Activated T-helper 1 cell treated with anti-CD3 and anti-CD28 coated beads, Interleukin-12 subunit alpha, Interleukin-12 subunit beta, Interleukin-2, Interleukin-4 antibody, amounts not matched to agents 30 ng/mL and 10 ng/mL and 1 ng/mL, durations not matched to agents 14 hours and 24 hours and 36 hours (primary cell): ENCODE measurements at regions not wholly inside any gene's neighbourhood (a gene's known extent, or its start where the extent isn't known, plus 50 kb on each side); places are given as distances from the start of the nearest gene placed in this dataset.
A peak's percentile ranks its signal among the peaks of the same experiment; 100 is the strongest.

Source experiments
- DNase-seq: peaks from one replicate; pipeline ENCODE4 v3.0.0; 2021; ENCODE audit warnings: low spot score
- H3K27ac Mint-ChIP-seq: one replicate; pipeline ENCODE4 v1.8.0; 2021; ENCODE audit warnings: mild to moderate bottlenecking, mixed read lengths
- H3K27me3 Mint-ChIP-seq: one replicate; pipeline ENCODE4 v1.8.0; 2022; ENCODE audit warnings: mild to moderate bottlenecking, moderate library complexity, mixed read lengths; ENCODE audit not compliant: insufficient read depth
- H3K36me3 Mint-ChIP-seq: one replicate; pipeline ENCODE4 v1.8.0; 2021; ENCODE audit warnings: low read depth, mixed read lengths
- H3K4me1 Mint-ChIP-seq: one replicate; pipeline ENCODE4 v1.8.0; 2021; ENCODE audit warnings: low read depth, mixed read lengths
- H3K4me3 Mint-ChIP-seq: one replicate; pipeline ENCODE4 v1.8.0; 2021; ENCODE audit warnings: mild to moderate bottlenecking, moderate library complexity, mixed read lengths
- H3K9me3 Mint-ChIP-seq: one replicate; pipeline ENCODE4 v1.8.0; 2021; ENCODE audit warnings: mixed read lengths
- intact Hi-C: fragments of 100-400 bp; cut with micrococcal nuclease; formaldehyde crosslinking; loops from one replicate; pipeline ENCODE4 v1.15.1; 2024

- Mint-ChIP-seq H3K36me3 (no peaks in the 10 kb centered on the region), H3K4me3 (no peak overlapping the region), H3K9me3 (no peaks in the 10 kb centered on the region), H3K27ac (no peak overlapping the region), H3K4me1 (no peaks in the 10 kb centered on the region), H3K27me3 (peaks cover 4% of the 10 kb centered on the region)
- DNase-seq, result no peak
- intact Hi-C loops, result no loop called here
These were observed 111.3 kb upstream of the IRX3 start for GRCh38 chr16:54397838-54398237.

DNA sequence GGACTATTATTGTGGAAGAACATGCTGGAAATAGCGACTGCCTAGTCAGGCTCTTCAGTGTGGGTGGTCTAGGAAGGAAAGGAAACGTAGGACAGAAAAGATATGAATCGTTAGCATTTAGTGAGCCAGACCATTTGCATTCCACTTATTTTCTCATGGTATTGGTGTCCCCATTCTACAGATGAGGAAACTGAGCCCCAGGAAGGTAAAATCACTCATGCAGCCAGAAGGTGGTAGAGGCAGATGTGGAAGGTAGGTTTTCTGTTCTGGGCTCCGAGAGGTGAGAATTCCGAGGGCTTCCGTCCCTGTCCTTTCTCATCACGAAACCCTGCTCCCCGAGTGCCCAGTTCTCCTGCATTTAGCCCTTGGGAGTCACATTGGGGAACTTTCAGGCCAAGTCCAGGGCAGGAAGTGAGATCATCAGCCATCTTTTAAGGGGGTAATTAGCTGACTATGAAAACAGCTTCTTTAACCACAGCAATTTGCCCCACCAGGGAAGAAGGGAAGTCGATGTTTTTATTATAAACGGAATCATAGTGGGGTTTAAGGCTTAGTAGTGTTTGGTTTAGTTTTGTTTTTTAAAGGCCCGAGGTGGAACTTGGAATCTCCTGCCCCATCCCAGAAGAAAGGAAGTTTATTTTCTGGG is 110.7 kb upstream of the IRX3 start:
- H3K27me3 Mint-ChIP-seq, result peaks cover 4% of the 10 kb centered on the region
- no peak for DNase-seq
- no peaks in the 10 kb centered on the region for H3K36me3 Mint-ChIP-seq
- H3K27ac Mint-ChIP-seq, result no peak overlapping the region
- H3K4me3 Mint-ChIP-seq, result no peak overlapping the region
- intact Hi-C loops, result no loop called here
- H3K9me3 Mint-ChIP-seq, result no peaks in the 10 kb centered on the region
- H3K4me1 Mint-ChIP-seq, result no peaks in the 10 kb centered on the region

GRCh38 chr16:54389836-54390494 is 103.4 kb upstream of the IRX3 start:
- H3K36me3 Mint-ChIP-seq, result no peaks in the 10 kb centered on the region
- H3K9me3 Mint-ChIP-seq, result no peaks in the 10 kb centered on the region
- H3K4me1 Mint-ChIP-seq, result no peaks in the 10 kb centered on the region
- peaks cover 4% of the 10 kb centered on the region for H3K27me3 Mint-ChIP-seq
- H3K4me3 Mint-ChIP-seq, result no peak overlapping the region
- DNase-seq, result no peak
- intact Hi-C loops, result no loop called here
- no peak overlapping the region for H3K27ac Mint-ChIP-seq

DNA sequence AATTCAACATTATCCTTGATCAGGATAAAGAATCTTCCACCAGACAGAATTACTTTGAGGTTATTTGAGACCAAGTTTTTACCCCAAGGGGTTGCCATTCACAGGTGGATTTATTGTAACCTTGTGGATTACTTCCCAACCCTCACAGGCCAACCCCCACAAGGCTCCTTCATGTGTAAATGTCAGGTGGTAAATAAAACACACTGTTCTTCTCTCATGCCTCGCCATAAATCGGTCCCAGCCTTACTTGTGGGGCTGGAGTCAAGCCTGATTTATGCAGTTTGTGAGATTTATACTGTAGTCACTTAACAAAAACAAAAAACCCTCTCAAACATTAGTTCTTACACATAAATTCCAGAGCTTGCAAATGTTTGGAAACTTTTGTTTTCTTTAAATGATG is 98.6 kb upstream of the IRX3 start:
- Mint-ChIP-seq H3K36me3 (no peaks in the 10 kb centered on the region), H3K27me3 (no peaks in the 10 kb centered on the region), H3K4me3 (no peak overlapping the region), H3K4me1 (no peaks in the 10 kb centered on the region), H3K27ac (no peak overlapping the region), H3K9me3 (peaks cover 9% of the 10 kb centered on the region)
- no peak for DNase-seq
- intact Hi-C loops, result no loop called here

GRCh38 chr16:54381601-54382313 is 95.2 kb upstream of the IRX3 start:
- Mint-ChIP-seq H3K9me3 (peaks cover 34% of the 10 kb centered on the region), H3K4me1 (no peaks in the 10 kb centered on the region), H3K27me3 (no peaks in the 10 kb centered on the region), H3K27ac (no peak overlapping the region), H3K36me3 (no peaks in the 10 kb centered on the region), H3K4me3 (no peak overlapping the region)
- DNase-seq, result no peak
- intact Hi-C loops, result no loop called here

- Mint-ChIP-seq H3K9me3 (peaks cover 26% of the 10 kb centered on the region), H3K4me1 (no peaks in the 10 kb centered on the region), H3K27me3 (peaks cover 20% of the 10 kb centered on the region), H3K27ac (no peak overlapping the region), H3K4me3 (no peak overlapping the region), H3K36me3 (no peaks in the 10 kb centered on the region)
- intact Hi-C loops, result no loop called here
- DNase-seq, result no peak
These were observed 88.5 kb upstream of the IRX3 start for GRCh38 chr16:54375071-54375470.

DNA sequence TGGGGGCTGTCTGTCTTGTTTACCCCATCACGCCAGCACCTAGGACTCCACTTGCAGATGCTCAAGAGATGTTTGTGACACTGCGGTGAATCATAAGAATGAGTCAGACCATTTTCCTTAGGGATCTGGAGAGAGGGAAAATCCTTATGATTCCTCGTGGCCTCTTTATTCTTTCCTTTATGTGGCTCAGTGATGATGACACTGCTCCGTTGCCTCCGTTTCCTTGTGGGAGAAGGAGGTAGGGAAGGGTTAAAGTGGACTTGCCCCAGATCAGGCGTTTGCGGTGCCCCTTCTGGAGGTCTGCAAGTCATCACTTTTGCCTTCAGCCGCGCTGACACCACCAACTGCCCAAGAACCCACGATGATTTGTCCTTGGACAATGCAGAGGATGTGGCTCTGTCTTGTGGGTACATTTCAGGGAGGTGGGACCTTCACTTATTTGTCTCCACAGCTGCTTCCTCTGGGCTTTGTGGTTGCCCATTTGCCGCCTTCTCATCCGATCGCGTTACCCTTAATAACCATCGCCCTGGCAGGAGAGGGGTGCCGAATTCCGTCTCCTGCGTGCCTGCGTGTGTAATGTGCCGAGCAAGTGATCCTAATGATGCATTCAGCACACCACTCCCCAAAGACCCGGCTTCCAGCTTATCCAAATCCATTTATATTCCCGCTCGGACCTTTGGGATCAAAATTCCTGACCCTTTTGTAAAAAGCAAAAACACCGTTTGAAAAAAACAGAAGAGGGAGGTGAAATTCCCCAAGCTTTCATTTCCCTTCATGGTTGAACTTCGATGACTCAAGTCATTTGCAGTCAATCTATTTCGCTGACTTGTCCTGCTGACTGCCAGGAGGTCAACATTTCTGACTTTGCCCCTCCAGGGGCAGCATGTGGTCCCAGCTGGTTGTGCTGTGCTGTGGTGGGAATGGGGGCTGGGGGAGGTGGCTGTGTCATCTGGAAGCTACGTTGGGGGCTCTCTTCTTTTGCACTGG is 87.2 kb upstream of the IRX3 start:
- intact Hi-C loops, result loop anchor here (5.0 kb wide), 1 partner anchor 87 kb away; the partner anchor contains the start of gene IRX3
- Mint-ChIP-seq H3K4me1 (no peaks in the 10 kb centered on the region), H3K36me3 (no peaks in the 10 kb centered on the region), H3K9me3 (peaks cover 17% of the 10 kb centered on the region), H3K4me3 (peak overlapping the region; percentile 19), H3K27ac (no peak overlapping the region), H3K27me3 (peaks cover 26% of the 10 kb centered on the region)
- DNase-seq, result no peak

- Mint-ChIP-seq H3K27ac (no peak overlapping the region), H3K9me3 (no peaks in the 10 kb centered on the region), H3K4me3 (no peak overlapping the region), H3K36me3 (no peaks in the 10 kb centered on the region), H3K4me1 (no peaks in the 10 kb centered on the region), H3K27me3 (peaks cover 22% of the 10 kb centered on the region)
- intact Hi-C loops, result loop anchor here (5.0 kb wide), 1 partner anchor 83 kb away; the partner anchor contains the start of gene IRX3
- DNase-seq, result no peak
These were observed 83.9 kb upstream of the IRX3 start for GRCh38 chr16:54370278-54371040.

DNA sequence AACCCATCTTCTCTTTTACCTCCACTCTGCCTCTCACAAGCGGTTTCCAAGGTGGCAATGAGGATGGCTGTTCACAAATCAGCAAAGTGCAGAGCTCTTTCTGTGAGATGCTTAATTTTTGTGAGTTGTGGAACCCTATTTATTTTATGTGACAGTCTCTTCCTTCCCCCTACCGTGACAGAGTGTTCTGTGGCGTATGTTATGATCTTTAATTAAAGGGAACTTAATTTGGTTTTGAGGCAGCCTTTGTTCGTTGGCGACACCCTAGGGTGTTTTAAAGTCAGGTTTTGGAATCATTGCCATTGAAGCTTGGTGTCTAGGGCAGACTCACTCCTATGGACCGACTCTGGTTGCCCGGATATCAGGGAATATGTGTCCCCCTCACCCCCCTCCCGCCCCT is 83.3 kb upstream of the IRX3 start:
- no peak overlapping the region for H3K4me3 Mint-ChIP-seq
- intact Hi-C loops, result loop anchor here (5.0 kb wide), 1 partner anchor 83 kb away; the partner anchor contains the start of gene IRX3
- H3K27ac Mint-ChIP-seq, result no peak overlapping the region
- H3K9me3 Mint-ChIP-seq, result no peaks in the 10 kb centered on the region
- peaks cover 20% of the 10 kb centered on the region for H3K27me3 Mint-ChIP-seq
- no peak for DNase-seq
- no peaks in the 10 kb centered on the region for H3K4me1 Mint-ChIP-seq
- no peaks in the 10 kb centered on the region for H3K36me3 Mint-ChIP-seq

DNA sequence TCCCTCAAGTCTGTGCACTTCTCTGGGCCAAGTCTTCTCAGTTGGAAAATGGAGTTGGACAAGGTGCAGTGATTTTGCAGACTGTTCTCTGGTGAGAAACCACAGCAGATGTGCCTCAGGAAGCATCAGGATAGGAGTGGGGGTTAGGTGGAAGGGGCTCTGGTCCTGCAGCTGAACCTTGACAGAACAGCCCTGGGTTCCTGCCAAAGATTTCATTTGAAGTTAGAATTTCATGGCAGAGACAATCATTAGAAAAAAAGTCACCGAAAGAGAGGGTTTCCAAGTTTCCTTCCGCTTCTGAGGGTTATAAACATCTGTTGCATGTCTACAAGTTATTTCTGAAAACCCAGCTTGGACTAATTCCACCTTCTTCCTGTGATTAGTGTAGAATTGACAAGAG is 80.4 kb upstream of the IRX3 start:
- Mint-ChIP-seq H3K27ac (no peak overlapping the region), H3K27me3 (peaks cover 14% of the 10 kb centered on the region), H3K4me1 (no peaks in the 10 kb centered on the region), H3K9me3 (no peaks in the 10 kb centered on the region), H3K36me3 (no peaks in the 10 kb centered on the region), H3K4me3 (no peak overlapping the region)
- DNase-seq, result no peak
- intact Hi-C loops, result no loop called here

DNA sequence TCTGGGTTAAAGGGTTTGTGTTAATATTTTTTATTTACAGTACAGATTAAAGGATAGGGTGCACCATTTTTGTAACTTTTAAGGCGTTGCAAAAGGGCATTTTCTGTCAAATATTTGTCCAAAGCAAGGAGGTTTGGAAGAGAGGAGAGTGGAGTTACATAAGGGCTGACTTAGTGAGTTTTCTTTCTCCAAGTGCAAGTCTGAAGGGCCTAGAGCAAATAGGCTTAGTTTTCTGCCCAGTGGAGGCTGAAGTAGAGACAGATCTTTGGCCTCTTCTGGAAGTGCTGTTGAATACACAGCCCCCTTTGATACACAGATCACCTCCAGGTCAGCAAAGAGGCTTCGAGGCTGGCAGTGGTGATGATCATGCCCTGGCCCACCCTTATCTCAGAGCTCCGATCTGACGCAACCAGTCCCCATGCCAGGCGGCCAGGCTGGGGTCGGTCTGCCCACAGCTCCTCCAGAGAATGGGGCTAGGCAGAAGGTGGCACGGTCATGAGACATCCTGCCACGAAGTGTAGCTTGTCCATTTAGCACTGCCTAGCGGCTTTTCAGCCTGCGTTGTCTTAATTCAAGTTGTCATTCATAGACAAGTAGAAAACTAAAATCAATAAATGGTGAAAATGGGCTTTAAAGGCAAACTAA is 79.5 kb upstream of the IRX3 start:
- H3K4me3 Mint-ChIP-seq, result no peak overlapping the region
- H3K9me3 Mint-ChIP-seq, result no peaks in the 10 kb centered on the region
- no peaks in the 10 kb centered on the region for H3K4me1 Mint-ChIP-seq
- intact Hi-C loops, result no loop called here
- H3K36me3 Mint-ChIP-seq, result no peaks in the 10 kb centered on the region
- H3K27me3 Mint-ChIP-seq, result peaks cover 12% of the 10 kb centered on the region
- H3K27ac Mint-ChIP-seq, result no peak overlapping the region
- no peak for DNase-seq
